ENCODE measurements at regions not wholly inside any gene's neighbourhood (a gene's known extent, or its start where the extent isn't known, plus 50 kb on each side); places are given as distances from the start of the nearest gene placed in this dataset.

DNA sequence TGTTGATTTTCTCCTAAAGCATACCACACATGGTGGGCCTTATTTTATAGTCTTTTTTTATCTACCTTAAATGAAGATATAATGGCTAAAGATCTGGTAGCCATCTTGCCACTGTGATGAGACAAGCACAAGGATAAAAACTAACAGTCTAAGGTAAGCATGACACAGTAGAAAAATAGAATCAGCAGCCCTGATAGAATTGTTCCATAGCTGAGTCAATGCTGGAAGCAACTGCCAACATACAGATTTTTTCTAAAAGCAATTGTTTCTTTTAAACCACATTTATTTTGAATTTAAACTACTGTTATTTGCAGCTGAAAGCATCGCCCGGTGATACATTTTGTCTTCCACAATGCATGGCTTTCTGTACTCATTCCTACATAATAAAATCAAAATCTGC is 1091.5 kb upstream of the CHAC2 start:
- TF ChIP-seq, protein P1, sequence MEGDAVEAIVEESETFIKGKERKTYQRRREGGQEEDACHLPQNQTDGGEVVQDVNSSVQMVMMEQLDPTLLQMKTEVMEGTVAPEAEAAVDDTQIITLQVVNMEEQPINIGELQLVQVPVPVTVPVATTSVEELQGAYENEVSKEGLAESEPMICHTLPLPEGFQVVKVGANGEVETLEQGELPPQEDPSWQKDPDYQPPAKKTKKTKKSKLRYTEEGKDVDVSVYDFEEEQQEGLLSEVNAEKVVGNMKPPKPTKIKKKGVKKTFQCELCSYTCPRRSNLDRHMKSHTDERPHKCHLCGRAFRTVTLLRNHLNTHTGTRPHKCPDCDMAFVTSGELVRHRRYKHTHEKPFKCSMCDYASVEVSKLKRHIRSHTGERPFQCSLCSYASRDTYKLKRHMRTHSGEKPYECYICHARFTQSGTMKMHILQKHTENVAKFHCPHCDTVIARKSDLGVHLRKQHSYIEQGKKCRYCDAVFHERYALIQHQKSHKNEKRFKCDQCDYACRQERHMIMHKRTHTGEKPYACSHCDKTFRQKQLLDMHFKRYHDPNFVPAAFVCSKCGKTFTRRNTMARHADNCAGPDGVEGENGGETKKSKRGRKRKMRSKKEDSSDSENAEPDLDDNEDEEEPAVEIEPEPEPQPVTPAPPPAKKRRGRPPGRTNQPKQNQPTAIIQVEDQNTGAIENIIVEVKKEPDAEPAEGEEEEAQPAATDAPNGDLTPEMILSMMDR (tag by site-specific recombination; IDR thresholded peaks at IDR 0.05), result no peak
- TF ChIP-seq, protein P2, sequence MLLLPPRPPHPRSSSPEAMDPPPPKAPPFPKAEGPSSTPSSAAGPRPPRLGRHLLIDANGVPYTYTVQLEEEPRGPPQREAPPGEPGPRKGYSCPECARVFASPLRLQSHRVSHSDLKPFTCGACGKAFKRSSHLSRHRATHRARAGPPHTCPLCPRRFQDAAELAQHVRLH (tag by site-specific recombination; IDR thresholded peaks at IDR 0.05), result no peak
- TF ChIP-seq ZBTB8A (tag by site-specific recombination; IDR thresholded peaks at IDR 0.05) (no peak), ZNF239 (tag by site-specific recombination; IDR thresholded peaks at IDR 0.05) (no peak), ZSCAN30 (tag by site-specific recombination; IDR thresholded peaks at IDR 0.05) (no peak), ZNF23 (tag by site-specific recombination; IDR thresholded peaks at IDR 0.05; ENCODE audit: borderline replicate concordance) (no peak), ZNF560 (tag by site-specific recombination; IDR thresholded peaks at IDR 0.05; ENCODE audit: borderline replicate concordance) (no peak), ZNF292 (tag by site-specific recombination; IDR thresholded peaks at IDR 0.05; ENCODE audit: borderline replicate concordance, low read depth) (no peak), MYNN (tag by site-specific recombination; IDR thresholded peaks at IDR 0.05; ENCODE audit: borderline replicate concordance) (no peak)
- TF ChIP-seq, protein P3, sequence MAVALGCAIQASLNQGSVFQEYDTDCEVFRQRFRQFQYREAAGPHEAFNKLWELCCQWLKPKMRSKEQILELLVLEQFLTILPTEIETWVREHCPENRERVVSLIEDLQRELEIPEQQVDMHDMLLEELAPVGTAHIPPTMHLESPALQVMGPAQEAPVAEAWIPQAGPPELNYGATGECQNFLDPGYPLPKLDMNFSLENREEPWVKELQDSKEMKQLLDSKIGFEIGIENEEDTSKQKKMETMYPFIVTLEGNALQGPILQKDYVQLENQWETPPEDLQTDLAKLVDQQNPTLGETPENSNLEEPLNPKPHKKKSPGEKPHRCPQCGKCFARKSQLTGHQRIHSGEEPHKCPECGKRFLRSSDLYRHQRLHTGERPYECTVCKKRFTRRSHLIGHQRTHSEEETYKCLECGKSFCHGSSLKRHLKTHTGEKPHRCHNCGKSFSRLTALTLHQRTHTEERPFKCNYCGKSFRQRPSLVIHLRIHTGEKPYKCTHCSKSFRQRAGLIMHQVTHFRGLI (tag by site-specific recombination; IDR thresholded peaks at IDR 0.05), result no peak
- TF ChIP-seq, protein P4, sequence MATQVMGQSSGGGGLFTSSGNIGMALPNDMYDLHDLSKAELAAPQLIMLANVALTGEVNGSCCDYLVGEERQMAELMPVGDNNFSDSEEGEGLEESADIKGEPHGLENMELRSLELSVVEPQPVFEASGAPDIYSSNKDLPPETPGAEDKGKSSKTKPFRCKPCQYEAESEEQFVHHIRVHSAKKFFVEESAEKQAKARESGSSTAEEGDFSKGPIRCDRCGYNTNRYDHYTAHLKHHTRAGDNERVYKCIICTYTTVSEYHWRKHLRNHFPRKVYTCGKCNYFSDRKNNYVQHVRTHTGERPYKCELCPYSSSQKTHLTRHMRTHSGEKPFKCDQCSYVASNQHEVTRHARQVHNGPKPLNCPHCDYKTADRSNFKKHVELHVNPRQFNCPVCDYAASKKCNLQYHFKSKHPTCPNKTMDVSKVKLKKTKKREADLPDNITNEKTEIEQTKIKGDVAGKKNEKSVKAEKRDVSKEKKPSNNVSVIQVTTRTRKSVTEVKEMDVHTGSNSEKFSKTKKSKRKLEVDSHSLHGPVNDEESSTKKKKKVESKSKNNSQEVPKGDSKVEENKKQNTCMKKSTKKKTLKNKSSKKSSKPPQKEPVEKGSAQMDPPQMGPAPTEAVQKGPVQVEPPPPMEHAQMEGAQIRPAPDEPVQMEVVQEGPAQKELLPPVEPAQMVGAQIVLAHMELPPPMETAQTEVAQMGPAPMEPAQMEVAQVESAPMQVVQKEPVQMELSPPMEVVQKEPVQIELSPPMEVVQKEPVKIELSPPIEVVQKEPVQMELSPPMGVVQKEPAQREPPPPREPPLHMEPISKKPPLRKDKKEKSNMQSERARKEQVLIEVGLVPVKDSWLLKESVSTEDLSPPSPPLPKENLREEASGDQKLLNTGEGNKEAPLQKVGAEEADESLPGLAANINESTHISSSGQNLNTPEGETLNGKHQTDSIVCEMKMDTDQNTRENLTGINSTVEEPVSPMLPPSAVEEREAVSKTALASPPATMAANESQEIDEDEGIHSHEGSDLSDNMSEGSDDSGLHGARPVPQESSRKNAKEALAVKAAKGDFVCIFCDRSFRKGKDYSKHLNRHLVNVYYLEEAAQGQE (tag by site-specific recombination; IDR thresholded peaks at IDR 0.05), result no peak
